ENCODE measurements at regions not wholly inside any gene's neighbourhood (a gene's known extent, or its start where the extent isn't known, plus 50 kb on each side); places are given as distances from the start of the nearest gene placed in this dataset.
"Not testable (repeated sequence)": the region's sequence is repeated elsewhere in the genome, so short reads cannot be mapped to it uniquely, and the experiment has no call there.

GRCh38 chr3:137687181-137687879, 76.8 kb upstream of the SOX14 start:
- FAIRE-seq (no peak), DNase-seq (ENCODE audit: insufficient read length, low spot score) (no peak)
- TF ChIP-seq CTCF (IDR thresholded peaks at IDR 0.05; ENCODE audit: insufficient read depth, missing control alignments): no peak

GRCh38 chr3:137692803-137693431, 71.2 kb upstream of the SOX14 start:
- FAIRE-seq (no peak), DNase-seq (ENCODE audit: insufficient read length, low spot score) (no peak)
- peak; percentile 59 for TF ChIP-seq CTCF (IDR thresholded peaks at IDR 0.05; ENCODE audit: insufficient read depth, missing control alignments)

GRCh38 chr3:137693791-137694190, 70.3 kb upstream of the SOX14 start:
- FAIRE-seq (no peak), DNase-seq (ENCODE audit: insufficient read length, low spot score) (no peak)
- TF ChIP-seq CTCF (IDR thresholded peaks at IDR 0.05; ENCODE audit: insufficient read depth, missing control alignments): no peak

GRCh38 chr3:137694836-137695235, 69.3 kb upstream of the SOX14 start:
- no peak for TF ChIP-seq CTCF (IDR thresholded peaks at IDR 0.05; ENCODE audit: insufficient read depth, missing control alignments)
- FAIRE-seq (no peak), DNase-seq (ENCODE audit: insufficient read length, low spot score) (no peak)

GRCh38 chr3:137695351-137695750, 68.8 kb upstream of the SOX14 start:
- TF ChIP-seq CTCF (IDR thresholded peaks at IDR 0.05; ENCODE audit: insufficient read depth, missing control alignments): no peak
- no peak for FAIRE-seq
- no peak for DNase-seq (ENCODE audit: insufficient read length, low spot score)

- DNase-seq (ENCODE audit: insufficient read length, low spot score): no peak
- FAIRE-seq: no peak
- peak; percentile 64 for TF ChIP-seq CTCF (IDR thresholded peaks at IDR 0.05; ENCODE audit: insufficient read depth, missing control alignments)
These were observed 55.0 kb upstream of the SOX14 start for GRCh38 chr3:137709011-137709601.

- FAIRE-seq; DNase-seq (ENCODE audit: insufficient read length, low spot score): not testable (repeated sequence)
These were observed 50.1 kb upstream of the SOX14 start for GRCh38 chr3:137713965-137714364.
